Natural killer cell (primary cell): ENCODE measurements at regions not wholly inside any gene's neighbourhood (a gene's known extent, or its start where the extent isn't known, plus 50 kb on each side); places are given as distances from the start of the nearest gene placed in this dataset.

Experiments used
- ATAC-seq, 3 donors: fragments of 150-1000 bp in 2 of 3; fragments of 200-7000 bp in 1 of 3; cut with Tn5 transposase; 1 replicate in 1 of 3; 2 replicates in 2 of 3; pipeline ENCODE4 v1.10.0; 2021; ENCODE audit warnings: mild to moderate bottlenecking in 2 of 3, moderate library complexity in 2 of 3
- DNase-seq, 2 donors: peaks; one replicate each; pipeline versions ENCODE4 v3.0.0 to v3.0.0-alpha.2; 2013 to 2021; ENCODE audit warnings: mixed read lengths in 1 of 2
- H3K27ac ChIP-seq: one replicate; pipeline ENCODE4 v1.5.1; 2013; ENCODE audit warnings: mild to moderate bottlenecking, low read length
- H3K27me3 ChIP-seq: one replicate; pipeline ENCODE4 v1.6.1; 2013; ENCODE audit warnings: low read length; ENCODE audit not compliant: control insufficient read depth, insufficient read depth
- H3K36me3 ChIP-seq: one replicate; pipeline ENCODE4 v1.6.1; 2013; ENCODE audit warnings: low read length; ENCODE audit not compliant: control insufficient read depth, insufficient read depth
- H3K4me1 ChIP-seq: one replicate; pipeline ENCODE4 v1.6.1; 2013; ENCODE audit warnings: low read length; ENCODE audit not compliant: control insufficient read depth, insufficient read depth
- H3K4me3 ChIP-seq: one replicate; pipeline ENCODE4 v1.5.1; 2013; ENCODE audit warnings: low read length
- H3K9me3 ChIP-seq: one replicate; pipeline ENCODE4 v1.6.1; 2013; ENCODE audit warnings: low read length; ENCODE audit not compliant: control insufficient read depth, insufficient read depth
- H3K27ac Mint-ChIP-seq, 2 donors: one replicate each; pipeline ENCODE4 v1.8.0; 2022; ENCODE audit warnings: mild to moderate bottlenecking in 2 of 2, mixed read lengths in 2 of 2, moderate library complexity in 1 of 2
- H3K27me3 Mint-ChIP-seq, 2 donors: one replicate each; pipeline ENCODE4 v1.8.0; 2022; ENCODE audit warnings: low read depth in 2 of 2, mixed read lengths in 2 of 2
- H3K36me3 Mint-ChIP-seq: one replicate; pipeline ENCODE4 v1.8.0; 2022; ENCODE audit warnings: mixed read lengths
- H3K4me1 Mint-ChIP-seq, 2 donors: one replicate each; pipeline ENCODE4 v1.8.0; 2022; ENCODE audit warnings: mixed read lengths in 2 of 2
- H3K4me3 Mint-ChIP-seq: one replicate; pipeline ENCODE4 v1.8.0; 2022; ENCODE audit warnings: mild to moderate bottlenecking, moderate library complexity, mixed read lengths
- H3K9me3 Mint-ChIP-seq, 2 donors: one replicate each; pipeline ENCODE4 v1.8.0; 2022; ENCODE audit warnings: mixed read lengths in 2 of 2
- CTCF ChIP-seq: fragments of 200-600 bp; IDR thresholded peaks from one replicate; pipeline ENCODE4 v1.8.0; 2022; ENCODE audit warnings: antibody characterized with exemption
- WGBS: methylation state at CpG from one replicate; pipeline ENCODE4 v1.1.7; 2013; ENCODE audit warnings: missing lambda C conversion rate; ENCODE audit not compliant: insufficient coverage; 5-methylcytosine and 5-hydroxymethylcytosine counted together
- intact Hi-C: fragments of 100-400 bp; cut with micrococcal nuclease; formaldehyde crosslinking; loops from one replicate; pipeline ENCODE4 v1.14.2; 2022

- Histone ChIP-seq H3K36me3 (no peaks in the 10 kb centered on the region), H3K4me3 (no peak overlapping the region), H3K4me1 (no peaks in the 10 kb centered on the region), H3K27me3 (no peaks in the 10 kb centered on the region), H3K9me3 (no peaks in the 10 kb centered on the region), H3K27ac (no peak overlapping the region)
- Mint-ChIP-seq H3K27me3 (no peaks in the 10 kb centered on the region), H3K9me3 (no peaks in the 10 kb centered on the region), H3K4me3 (no peak overlapping the region), H3K27ac (no peak overlapping the region), H3K36me3 (no peaks in the 10 kb centered on the region), H3K4me1 (no peaks in the 10 kb centered on the region)
- ATAC-seq, result no peak
- no peak for TF ChIP-seq CTCF
- intact Hi-C loops, result no loop called here
- WGBS, result no CpG with 5 or more reads among the region's 1 CpG
- no peak for DNase-seq
These were observed 130.2 kb upstream of the ATP1B1 start for GRCh38 chr1:168976267-168976666.

- Histone ChIP-seq H3K36me3 (no peaks in the 10 kb centered on the region), H3K9me3 (no peaks in the 10 kb centered on the region), H3K4me3 (no peak overlapping the region), H3K4me1 (no peaks in the 10 kb centered on the region), H3K27me3 (no peaks in the 10 kb centered on the region), H3K27ac (no peak overlapping the region)
- Mint-ChIP-seq H3K27me3 (no peaks in the 10 kb centered on the region), H3K4me1 (no peaks in the 10 kb centered on the region), H3K4me3 (no peak overlapping the region), H3K36me3 (no peaks in the 10 kb centered on the region), H3K9me3 (no peaks in the 10 kb centered on the region), H3K27ac (no peak overlapping the region)
- intact Hi-C loops, result no loop called here
- DNase-seq (no peak), ATAC-seq (no peak)
- TF ChIP-seq CTCF, result no peak
- WGBS, result 88% methylated on average over 4 of the region's 5 CpGs
These were observed 128.9 kb upstream of the ATP1B1 start for GRCh38 chr1:168977618-168978017.

GRCh38 chr1:168979276-168979675, 127.2 kb upstream of the ATP1B1 start:
- Histone ChIP-seq H3K9me3 (no peaks in the 10 kb centered on the region), H3K4me3 (no peak overlapping the region), H3K27me3 (no peaks in the 10 kb centered on the region), H3K36me3 (no peaks in the 10 kb centered on the region), H3K27ac (no peak overlapping the region), H3K4me1 (no peaks in the 10 kb centered on the region)
- Mint-ChIP-seq H3K36me3 (no peaks in the 10 kb centered on the region), H3K4me3 (no peak overlapping the region), H3K4me1 (no peaks in the 10 kb centered on the region), H3K27ac (no peak overlapping the region), H3K27me3 (no peaks in the 10 kb centered on the region), H3K9me3 (no peaks in the 10 kb centered on the region)
- ATAC-seq (no peak), DNase-seq (no peak)
- intact Hi-C loops, result no loop called here
- WGBS, result 91% methylated on average over 4 of the region's 4 CpGs
- no peak for TF ChIP-seq CTCF

- no peaks in the 10 kb centered on the region for H3K27me3 Mint-ChIP-seq
- no peak for ATAC-seq
- H3K9me3 ChIP-seq, result no peaks in the 10 kb centered on the region
- DNase-seq, result no peak
- no peaks in the 10 kb centered on the region for H3K9me3 Mint-ChIP-seq
- no peak overlapping the region for H3K27ac Mint-ChIP-seq
- TF ChIP-seq CTCF, result no peak
- intact Hi-C loops, result no loop called here
- no peak overlapping the region for H3K4me3 Mint-ChIP-seq
- H3K4me1 Mint-ChIP-seq, result no peaks in the 10 kb centered on the region
- H3K4me1 ChIP-seq, result no peaks in the 10 kb centered on the region
- no peaks in the 10 kb centered on the region for H3K36me3 Mint-ChIP-seq
- H3K27me3 ChIP-seq, result no peaks in the 10 kb centered on the region
- no peak overlapping the region for H3K4me3 ChIP-seq
- H3K27ac ChIP-seq, result no peak overlapping the region
- H3K36me3 ChIP-seq, result no peaks in the 10 kb centered on the region
These were observed 126.3 kb upstream of the ATP1B1 start for GRCh38 chr1:168980180-168980579.
